Calu3 (cell line): ENCODE measurements at regions not wholly inside any gene's neighbourhood (a gene's known extent, or its start where the extent isn't known, plus 50 kb on each side); places are given as distances from the start of the nearest gene placed in this dataset.

Source experiments
- BruUV-seq: library from RNA; stranded (reverse); fragments of 400-500 nt; replicated peaks from 2 replicates; lab custom pipeline; 2021; lab: Mats Ljungman, UMichigan
- CTCF ChIA-PET: fragments of 300-600 bp; sonication (Branson Sonifier 250); formaldehyde crosslinking; loops from one replicate; lab custom pipeline; 2022; ENCODE audit warnings: antibody characterized with exemption; lab: Charles Lee
- DNase-seq: peaks from one replicate; pipeline ENCODE4 v3.0.0; 2022
- H3K27ac Mint-ChIP-seq: one replicate; pipeline ENCODE4 v1.8.0; 2022; ENCODE audit warnings: mixed read lengths; ENCODE audit not compliant: unreplicated experiment
- H3K27me3 Mint-ChIP-seq: one replicate; pipeline ENCODE4 v1.8.0; 2022; ENCODE audit warnings: mixed read lengths; ENCODE audit not compliant: unreplicated experiment
- H3K36me3 Mint-ChIP-seq: one replicate; pipeline ENCODE4 v1.8.0; 2022; ENCODE audit warnings: mild to moderate bottlenecking, moderate library complexity, mixed read lengths; ENCODE audit not compliant: insufficient read depth, unreplicated experiment
- H3K4me1 Mint-ChIP-seq: one replicate; pipeline ENCODE4 v1.8.0; 2022; ENCODE audit warnings: mild to moderate bottlenecking, low read depth, mixed read lengths; ENCODE audit not compliant: unreplicated experiment
- H3K4me3 Mint-ChIP-seq: one replicate; pipeline ENCODE4 v1.8.0; 2022; ENCODE audit warnings: mild to moderate bottlenecking, low read depth, moderate library complexity, mixed read lengths; ENCODE audit not compliant: unreplicated experiment
- H3K9me3 Mint-ChIP-seq: one replicate; pipeline ENCODE4 v1.8.0; 2022; ENCODE audit warnings: low read depth, mixed read lengths; ENCODE audit not compliant: unreplicated experiment
- CTCF ChIP-seq: fragments of 200-600 bp; IDR thresholded peaks from one replicate; pipeline ENCODE4 v1.8.0; 2022; ENCODE audit warnings: antibody characterized with exemption; ENCODE audit not compliant: unreplicated experiment
- intact Hi-C: fragments of 100-400 bp; cut with micrococcal nuclease; formaldehyde crosslinking; loops from one replicate; pipeline ENCODE4 v1.10.0; 2022; ENCODE audit not compliant: unreplicated experiment

- Mint-ChIP-seq H3K4me3 (no peak overlapping the region), H3K4me1 (peaks cover 12% of the 10 kb centered on the region), H3K36me3 (no peaks in the 10 kb centered on the region), H3K9me3 (peaks cover 5% of the 10 kb centered on the region), H3K27ac (no peak overlapping the region), H3K27me3 (no peaks in the 10 kb centered on the region)
- DNase-seq = no peak
- intact Hi-C loops = no loop called here
- no TSS peak for BruUV-seq
- CTCF ChIA-PET = no interaction called here
- no peak for TF ChIP-seq CTCF
Observed at GRCh38 chr22:27122574-27122973, 465.2 kb downstream of the MIAT start.

- Mint-ChIP-seq H3K4me1 (peaks cover 12% of the 10 kb centered on the region), H3K36me3 (no peaks in the 10 kb centered on the region), H3K9me3 (peaks cover 2% of the 10 kb centered on the region), H3K4me3 (no peak overlapping the region), H3K27ac (no peak overlapping the region), H3K27me3 (no peaks in the 10 kb centered on the region)
- TF ChIP-seq CTCF = no peak
- no TSS peak for BruUV-seq
- intact Hi-C loops = no loop called here
- no peak for DNase-seq
- CTCF ChIA-PET = no interaction called here
Observed at GRCh38 chr22:27123880-27124279, 466.5 kb downstream of the MIAT start.

- intact Hi-C loops = no loop called here
- Mint-ChIP-seq H3K4me1 (peaks cover 12% of the 10 kb centered on the region), H3K27me3 (no peaks in the 10 kb centered on the region), H3K36me3 (no peaks in the 10 kb centered on the region), H3K9me3 (no peaks in the 10 kb centered on the region), H3K27ac (no peak overlapping the region), H3K4me3 (no peak overlapping the region)
- CTCF ChIA-PET = no interaction called here
- no TSS peak for BruUV-seq
- TF ChIP-seq CTCF = no peak
- DNase-seq = no peak
Observed at GRCh38 chr22:27124351-27124966, 467.1 kb downstream of the MIAT start.

- no TSS peak for BruUV-seq
- Mint-ChIP-seq H3K27me3 (no peaks in the 10 kb centered on the region), H3K4me1 (peaks cover 12% of the 10 kb centered on the region), H3K36me3 (no peaks in the 10 kb centered on the region), H3K9me3 (no peaks in the 10 kb centered on the region), H3K27ac (no peak overlapping the region), H3K4me3 (no peak overlapping the region)
- CTCF ChIA-PET = no interaction called here
- intact Hi-C loops = no loop called here
- DNase-seq = no peak
- TF ChIP-seq CTCF = no peak
Observed at GRCh38 chr22:27125539-27125938, 468.2 kb downstream of the MIAT start.
